Skeletal muscle tissue (tissue), 3 donors: ENCODE measurements at regions not wholly inside any gene's neighbourhood (a gene's known extent, or its start where the extent isn't known, plus 50 kb on each side); places are given as distances from the start of the nearest gene placed in this dataset.
A peak's percentile ranks its signal among the peaks of the same experiment; 100 is the strongest.
"Not testable (repeated sequence)": the region's sequence is repeated elsewhere in the genome, so short reads cannot be mapped to it uniquely, and the experiment has no call there.

ENCODE experiments used
- H3K27ac ChIP-seq: one replicate; pipeline ENCODE4 v1.7.0; 2013; ENCODE audit warnings: mild to moderate bottlenecking, low read depth, low read length, inconsistent platforms
- H3K27me3 ChIP-seq, 3 donors: one replicate each; pipeline ENCODE4 v1.7.0; 2013; ENCODE audit warnings: low read length in 3 of 3; ENCODE audit not compliant: control insufficient read depth in 3 of 3, insufficient read depth in 3 of 3
- H3K36me3 ChIP-seq, 3 donors: one replicate each; pipeline ENCODE4 v1.7.0; 2013; ENCODE audit warnings: low read length in 3 of 3; ENCODE audit not compliant: control insufficient read depth in 3 of 3, insufficient read depth in 3 of 3
- H3K4me1 ChIP-seq, 3 donors: one replicate each; pipeline ENCODE4 v1.7.0; 2013; ENCODE audit warnings: low read length in 3 of 3, mild to moderate bottlenecking in 3 of 3; ENCODE audit not compliant: control insufficient read depth in 3 of 3, insufficient read depth in 3 of 3
- H3K4me3 ChIP-seq, 3 donors: one replicate each; pipeline ENCODE4 v1.7.0; 2013; ENCODE audit warnings: low read length in 3 of 3
- H3K9ac ChIP-seq, 3 donors: one replicate each; pipeline ENCODE4 v1.7.0; 2013; ENCODE audit warnings: low read length in 3 of 3, mild to moderate bottlenecking in 3 of 3, moderate library complexity in 2 of 3, low read depth in 1 of 3
- H3K9me3 ChIP-seq, 3 donors: one replicate each; pipeline ENCODE4 v1.7.0; 2013; ENCODE audit warnings: low read length in 3 of 3; ENCODE audit not compliant: control insufficient read depth in 3 of 3
- donor health status: Osteomylitis.

- Histone ChIP-seq H3K4me3 (no peak overlapping the region), H3K36me3 (no peaks in the 10 kb centered on the region), H3K9ac (no peak overlapping the region), H3K9me3 (no peaks in the 10 kb centered on the region), H3K27ac (no peak overlapping the region), H3K4me1 (peaks cover 0 to 4% (median 4%) of the 10 kb centered on the region in 3 donors), H3K27me3 (no peaks in the 10 kb centered on the region)
Measured at GRCh38 chr4:81684352-81684751, 212.6 kb upstream of the RASGEF1B start.

- H3K9me3 ChIP-seq: no peaks in the 10 kb centered on the region
- H3K27me3 ChIP-seq: no peaks in the 10 kb centered on the region
- H3K36me3 ChIP-seq: no peaks in the 10 kb centered on the region
- H3K9ac ChIP-seq: no peak overlapping the region
- H3K4me1 ChIP-seq: peaks cover 0 to 4% (median 4%) of the 10 kb centered on the region in 3 donors
- no peak overlapping the region for H3K27ac ChIP-seq
- H3K4me3 ChIP-seq: no peak overlapping the region
Measured at GRCh38 chr4:81682492-81682891, 210.8 kb upstream of the RASGEF1B start.

GRCh38 chr4:81679315-81679714, 207.6 kb upstream of the RASGEF1B start:
- no peaks in the 10 kb centered on the region for H3K36me3 ChIP-seq
- no peak overlapping the region for H3K9ac ChIP-seq

GRCh38 chr4:81678801-81679200, 207.1 kb upstream of the RASGEF1B start:
- H3K9ac ChIP-seq: no peak overlapping the region

More at GRCh38 chr4:81679315-81679714, 207.6 kb upstream of the RASGEF1B start:
- Histone ChIP-seq H3K4me3 (no peak overlapping the region), H3K27me3 (no peaks in the 10 kb centered on the region), H3K9me3 (no peaks in the 10 kb centered on the region), H3K4me1 (peaks cover 0 to 3% (median 0%) of the 10 kb centered on the region in 3 donors), H3K27ac (no peak overlapping the region)

GRCh38 chr4:81676537-81676936, 204.8 kb upstream of the RASGEF1B start:
- H3K4me3 ChIP-seq: no peak overlapping the region
- H3K27ac ChIP-seq: peak overlapping the region; percentile 55
- H3K9me3 ChIP-seq: no peaks in the 10 kb centered on the region
- H3K4me1 ChIP-seq: peaks cover 0 to 3% (median 0%) of the 10 kb centered on the region in 3 donors
- no peaks in the 10 kb centered on the region for H3K36me3 ChIP-seq
- H3K9ac ChIP-seq: no peak overlapping the region
- no peaks in the 10 kb centered on the region for H3K27me3 ChIP-seq

More at GRCh38 chr4:81678801-81679200, 207.1 kb upstream of the RASGEF1B start:
- Histone ChIP-seq H3K36me3 (no peaks in the 10 kb centered on the region), H3K27me3 (no peaks in the 10 kb centered on the region), H3K9me3 (no peaks in the 10 kb centered on the region), H3K4me3 (no peak overlapping the region), H3K4me1 (peaks cover 0 to 3% (median 0%) of the 10 kb centered on the region in 3 donors), H3K27ac (no peak overlapping the region)

- Histone ChIP-seq H3K4me3 (no peak overlapping the region), H3K27ac (peak overlapping the region; percentile 55), H3K27me3 (no peaks in the 10 kb centered on the region), H3K9ac (no peak overlapping the region), H3K36me3 (no peaks in the 10 kb centered on the region), H3K4me1 (peaks cover 0 to 3% (median 0%) of the 10 kb centered on the region in 3 donors), H3K9me3 (no peaks in the 10 kb centered on the region)
Measured at GRCh38 chr4:81675791-81676393, 204.2 kb upstream of the RASGEF1B start.

GRCh38 chr4:81673961-81674360, 202.3 kb upstream of the RASGEF1B start:
- no peak overlapping the region for H3K9ac ChIP-seq
- no peaks in the 10 kb centered on the region for H3K9me3 ChIP-seq
- H3K27ac ChIP-seq: no peak overlapping the region
- no peaks in the 10 kb centered on the region for H3K27me3 ChIP-seq
- H3K4me1 ChIP-seq: peaks cover 0 to 3% (median 0%) of the 10 kb centered on the region in 3 donors
- H3K36me3 ChIP-seq: no peaks in the 10 kb centered on the region
- H3K4me3 ChIP-seq: no peak overlapping the region

GRCh38 chr4:81668328-81668727, 196.6 kb upstream of the RASGEF1B start:
- H3K36me3 ChIP-seq, H3K27me3 ChIP-seq, H3K4me1 ChIP-seq, H3K9ac ChIP-seq, H3K27ac ChIP-seq, H3K4me3 ChIP-seq, H3K9me3 ChIP-seq: not testable (repeated sequence)

GRCh38 chr4:81667539-81667938, 195.8 kb upstream of the RASGEF1B start:
- Histone ChIP-seq H3K9ac (no peak overlapping the region), H3K36me3 (no peaks in the 10 kb centered on the region), H3K4me1 (peaks cover 0 to 7% (median 4%) of the 10 kb centered on the region in 3 donors), H3K27ac (no peak overlapping the region), H3K27me3 (no peaks in the 10 kb centered on the region), H3K4me3 (no peak overlapping the region), H3K9me3 (no peaks in the 10 kb centered on the region)

- H3K27me3 ChIP-seq: no peaks in the 10 kb centered on the region
- H3K27ac ChIP-seq: no peak overlapping the region
- no peaks in the 10 kb centered on the region for H3K9me3 ChIP-seq
- H3K4me3 ChIP-seq: no peak overlapping the region
- no peaks in the 10 kb centered on the region for H3K36me3 ChIP-seq
- H3K9ac ChIP-seq: no peak overlapping the region
- peaks cover 0 to 7% (median 4%) of the 10 kb centered on the region in 3 donors for H3K4me1 ChIP-seq
Measured at GRCh38 chr4:81666491-81666890, 194.8 kb upstream of the RASGEF1B start.
